Superior temporal gyrus (tissue), 1 donor: ENCODE measurements at regions not wholly inside any gene's neighbourhood (a gene's known extent, or its start where the extent isn't known, plus 50 kb on each side); places are given as distances from the start of the nearest gene placed in this dataset.

Source experiments
- DNase-seq: peaks from one replicate; pipeline ENCODE4 v3.0.0-alpha.2; 2016; ENCODE audit errors: extremely low spot score

- DNase-seq, result no peak
These were observed 780.0 kb downstream of the DACH1 start for GRCh38 chr13:71087006-71087405.

- no peak for DNase-seq
These were observed 784.4 kb downstream of the DACH1 start for GRCh38 chr13:71082631-71083030.

GRCh38 chr13:71079638-71080037, 787.4 kb downstream of the DACH1 start:
- no peak for DNase-seq

GRCh38 chr13:71068041-71068440, 799.0 kb downstream of the DACH1 start:
- DNase-seq, result no peak

GRCh38 chr13:71067165-71067815, 799.7 kb downstream of the DACH1 start:
- no peak for DNase-seq

GRCh38 chr13:71056581-71056980, 810.4 kb downstream of the DACH1 start:
- no peak for DNase-seq

- no peak for DNase-seq
These were observed 811.4 kb downstream of the DACH1 start for GRCh38 chr13:71055644-71056043.

- no peak for DNase-seq
These were observed 812.0 kb downstream of the DACH1 start for GRCh38 chr13:71055047-71055446.

GRCh38 chr13:71054358-71054757, 812.6 kb downstream of the DACH1 start:
- no peak for DNase-seq

GRCh38 chr13:71051573-71051972, 815.4 kb downstream of the DACH1 start:
- DNase-seq, result no peak

GRCh38 chr13:71046360-71047079, 820.5 kb downstream of the DACH1 start:
- DNase-seq, result no peak

- DNase-seq, result peak; percentile 30
These were observed 821.9 kb downstream of the DACH1 start for GRCh38 chr13:71045101-71045500.

- DNase-seq, result no peak
These were observed 827.6 kb downstream of the DACH1 start for GRCh38 chr13:71039440-71039839.

GRCh38 chr13:71034018-71034417, 833.0 kb downstream of the DACH1 start:
- no peak for DNase-seq

GRCh38 chr13:71033026-71033425, 834.0 kb downstream of the DACH1 start:
- DNase-seq, result no peak

GRCh38 chr13:71030784-71031183, 836.2 kb downstream of the DACH1 start:
- no peak for DNase-seq

GRCh38 chr13:71028884-71029283, 838.1 kb downstream of the DACH1 start:
- DNase-seq, result no peak

GRCh38 chr13:71021825-71022422, 845.1 kb downstream of the DACH1 start:
- DNase-seq, result no peak

GRCh38 chr13:71018995-71019394, 848.0 kb downstream of the DACH1 start:
- peak; percentile 26 for DNase-seq

GRCh38 chr13:71018544-71018943, 848.5 kb downstream of the DACH1 start:
- DNase-seq, result no peak

- DNase-seq, result no peak
These were observed 849.4 kb downstream of the DACH1 start for GRCh38 chr13:71017607-71018006.

GRCh38 chr13:71015516-71015915, 851.5 kb downstream of the DACH1 start:
- DNase-seq, result no peak

- DNase-seq, result no peak
These were observed 852.0 kb downstream of the DACH1 start for GRCh38 chr13:71015021-71015420.
